ENCODE measurements at regions not wholly inside any gene's neighbourhood (a gene's known extent, or its start where the extent isn't known, plus 50 kb on each side); places are given as distances from the start of the nearest gene placed in this dataset.

GRCh38 chr13:71382285-71382684 is 484.7 kb downstream of the DACH1 start:
- Histone ChIP-seq H3K9ac (no peak overlapping the region), H3K27me3 (ENCODE audit: insufficient read depth) (no peaks in the 10 kb centered on the region), H3K9me3 (no peaks in the 10 kb centered on the region), H3K4me3 (ENCODE audit: low read depth in 2 of 2, low read length in 1 of 2) (no peak overlapping the region), H3K36me3 (replicated peaks in 1 of 2; ENCODE audit: control insufficient read depth in 1 of 2, insufficient read depth in 2 of 2, low read length in 1 of 2) (no peaks in the 10 kb centered on the region), H4K20me1 (ENCODE audit: insufficient read depth) (no peaks in the 10 kb centered on the region), H3K79me2 (ENCODE audit: insufficient read depth) (no peaks in the 10 kb centered on the region), H3F3A (replicated peaks; ENCODE audit: insufficient read depth) (no peaks in the 10 kb centered on the region), H3K9me2 (no peaks in the 10 kb centered on the region), H3K4me1 (ENCODE audit: control insufficient read depth in 1 of 2, insufficient read depth in 2 of 2, low read depth in 1 of 2, low read length in 1 of 2) (no peaks in the 10 kb centered on the region), H3K27ac (ENCODE audit: low read depth in 2 of 2, low read length in 1 of 2) (no peak overlapping the region), H3K4me2 (no peak overlapping the region), H2AFZ (ENCODE audit: low read depth) (no peak overlapping the region)
- no peak for DNase-seq
- WGBS (ENCODE audit: low lambda C conversion rate), result 69% methylated on average over 4 of the region's 4 CpGs
- POLR2A ChIA-PET, result no interaction called here
- no peak for TF ChIP-seq YY1 (IDR thresholded peaks at IDR 0.05; ENCODE audit: low read depth)
- no peak for TF ChIP-seq IRF3 (IDR thresholded peaks at IDR 0.05; ENCODE audit: low read depth, low read length)
- TF ChIP-seq TAF1 (IDR thresholded peaks at IDR 0.05; ENCODE audit: borderline replicate concordance, low read depth, low read length), result no peak
- no peak for TF ChIP-seq ZBTB33 (IDR thresholded peaks at IDR 0.05; ENCODE audit: borderline replicate concordance, low read depth)
- no peak for TF ChIP-seq RCOR1 (IDR thresholded peaks at IDR 0.05; ENCODE audit: low read length)
- TF ChIP-seq PBX3 (IDR thresholded peaks at IDR 0.05), result no peak
- TF ChIP-seq MAX (IDR thresholded peaks at IDR 0.05; ENCODE audit: low read depth), result no peak
- TF ChIP-seq NFIC (IDR thresholded peaks at IDR 0.05; ENCODE audit: borderline replicate concordance), result no peak
- TF ChIP-seq RXRA (IDR thresholded peaks at IDR 0.05; ENCODE audit: borderline replicate concordance, low read depth), result no peak
- TF ChIP-seq MXI1 (IDR thresholded peaks at IDR 0.05; ENCODE audit: low read depth, low read length), result no peak
- no peak for TF ChIP-seq ELF1 (IDR thresholded peaks at IDR 0.05)
- CTCF ChIA-PET, result no interaction called here

DNA sequence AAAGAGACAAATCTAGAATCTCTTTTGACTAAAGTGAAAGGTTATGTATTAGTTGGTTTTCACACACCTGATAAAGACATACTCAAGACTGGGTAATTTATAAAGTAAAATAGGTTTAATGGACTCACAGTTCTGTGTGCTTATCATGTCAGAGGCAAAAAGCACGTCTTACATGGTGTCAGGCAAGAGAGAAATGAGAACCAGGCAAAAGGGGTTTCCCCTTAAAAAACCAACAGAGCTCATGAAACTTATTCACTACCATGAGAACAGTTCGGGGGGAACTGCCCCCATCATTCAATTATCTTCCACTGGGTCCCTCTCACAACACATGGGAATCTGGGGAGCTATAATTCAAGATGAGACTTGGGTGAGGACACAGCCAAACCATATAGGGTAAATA is 486.8 kb downstream of the DACH1 start:
- H3F3A ChIP-seq (replicated peaks; ENCODE audit: insufficient read depth), result no peaks in the 10 kb centered on the region
- H3K4me1 ChIP-seq (ENCODE audit: control insufficient read depth in 1 of 2, insufficient read depth in 2 of 2, low read depth in 1 of 2, low read length in 1 of 2), result no peaks in the 10 kb centered on the region
- H3K4me2 ChIP-seq, result no peak overlapping the region
- no peak overlapping the region for H3K27ac ChIP-seq (ENCODE audit: low read depth in 2 of 2, low read length in 1 of 2)
- no peaks in the 10 kb centered on the region for H3K9me2 ChIP-seq
- no peaks in the 10 kb centered on the region for H3K79me2 ChIP-seq (ENCODE audit: insufficient read depth)
- no peak for TF ChIP-seq RCOR1 (IDR thresholded peaks at IDR 0.05; ENCODE audit: low read length)
- no peak for TF ChIP-seq GABPA (IDR thresholded peaks at IDR 0.05; ENCODE audit: low read depth)
- no peak for TF ChIP-seq MEF2A (IDR thresholded peaks at IDR 0.05; ENCODE audit: borderline replicate concordance, low read depth)
- no peak for TF ChIP-seq POLR2AphosphoS5 (IDR thresholded peaks at IDR 0.05; ENCODE audit: low read depth, low read length)
- TF ChIP-seq TEAD4 (IDR thresholded peaks at IDR 0.05; ENCODE audit: borderline replicate concordance, insufficient read depth), result no peak
- no peak for TF ChIP-seq GATA2 (CRISPR knock-in tag; IDR thresholded peaks at IDR 0.05)
- no peak for TF ChIP-seq NRF1 (IDR thresholded peaks at IDR 0.05; ENCODE audit: low read depth, low read length)
- TF ChIP-seq MAX (IDR thresholded peaks at IDR 0.05; ENCODE audit: low read depth), result no peak
- TF ChIP-seq EZH2phosphoT487 (IDR thresholded peaks at IDR 0.05; ENCODE audit: borderline replicate concordance, low read depth), result no peak
- TF ChIP-seq RAD21 (IDR thresholded peaks at IDR 0.05; ENCODE audit: low read length), result no peak
- TF ChIP-seq EP300 (IDR thresholded peaks at IDR 0.05; ENCODE audit: borderline replicate concordance in 1 of 2, low read depth in 1 of 2, low read length in 1 of 2), result no peak
- no peaks in the 10 kb centered on the region for H3K36me3 ChIP-seq (replicated peaks in 1 of 2; ENCODE audit: control insufficient read depth in 1 of 2, insufficient read depth in 2 of 2, low read length in 1 of 2)
- DNase-seq, result no peak
- WGBS (ENCODE audit: low lambda C conversion rate), result 59% methylated on average over 2 of the region's 2 CpGs
- ChIA-PET POLR2A (no interaction called here), CTCF (no interaction called here)
- no peaks in the 10 kb centered on the region for H4K20me1 ChIP-seq (ENCODE audit: insufficient read depth)
- H3K9ac ChIP-seq, result no peak overlapping the region
- H3K4me3 ChIP-seq (ENCODE audit: low read depth in 2 of 2, low read length in 1 of 2), result no peak overlapping the region
- no peak overlapping the region for H2AFZ ChIP-seq (ENCODE audit: low read depth)
- H3K9me3 ChIP-seq, result no peaks in the 10 kb centered on the region
- no peaks in the 10 kb centered on the region for H3K27me3 ChIP-seq (ENCODE audit: insufficient read depth)
